Panc1 (cell line): ENCODE measurements at regions not wholly inside any gene's neighbourhood (a gene's known extent, or its start where the extent isn't known, plus 50 kb on each side); places are given as distances from the start of the nearest gene placed in this dataset.

Experiments used
- ATAC-seq: fragments of 200-7000 bp; cut with Tn5 transposase; 2 replicates; pipeline ENCODE4 v1.9.1; 2020; ENCODE audit warnings: mild to moderate bottlenecking, moderate library complexity
- BruUV-seq: library from RNA; stranded (reverse); fragments of 400-500 nt; replicated peaks from 2 replicates; lab custom pipeline; 2021; lab: Mats Ljungman, UMichigan
- CTCF ChIA-PET: fragments of 300-600 bp; sonication (Branson Sonifier 250); formaldehyde crosslinking; loops from one replicate; lab custom pipeline; 2022; ENCODE audit warnings: antibody characterized with exemption; lab: Charles Lee
- POLR2A ChIA-PET: fragments of 300-600 bp; sonication (Branson Sonifier 250); formaldehyde crosslinking; loops from one replicate; lab custom pipeline; 2022; ENCODE audit warnings: antibody characterized with exemption; lab: Charles Lee
- DNase-seq: peaks from one replicate; pipeline ENCODE4 v3.0.0-alpha.2; 2010; ENCODE audit warnings: low read depth, low spot score
- H3K27ac ChIP-seq: 2 replicates; pipeline ENCODE4 v1.5.1; 2011; ENCODE audit warnings: mild to moderate bottlenecking, low read length, inconsistent platforms
- H3K27me3 ChIP-seq: fragments of 200-500 bp; sonication (Bioruptor generic); 2 replicates; pipeline ENCODE4 v1.6.0; 2014; ENCODE audit warnings: low read length, inconsistent platforms; ENCODE audit not compliant: control insufficient read depth, insufficient read depth
- H3K36me3 ChIP-seq: fragments of 200-500 bp; sonication (Bioruptor generic); 2 replicates; pipeline ENCODE4 v1.5.1; 2014; ENCODE audit warnings: inconsistent platforms, mild to moderate bottlenecking, low read length, moderate library complexity; ENCODE audit not compliant: control insufficient read depth, insufficient read depth
- H3K4me1 ChIP-seq: 2 replicates; pipeline ENCODE4 v1.5.1; 2011; ENCODE audit warnings: inconsistent platforms, mild to moderate bottlenecking, low read length, moderate library complexity; ENCODE audit not compliant: control insufficient read depth, insufficient read depth
- H3K4me3 ChIP-seq, 2 experiments: 2 replicates each; pipeline ENCODE4 v1.5.1; 2011 to 2012; ENCODE audit warnings: low read depth in 2 of 2, low read length in 2 of 2, mild to moderate bottlenecking in 2 of 2, inconsistent platforms in 1 of 2, moderate library complexity in 1 of 2
- H3K9me3 ChIP-seq: fragments of 200-500 bp; sonication (Bioruptor generic); 2 replicates; pipeline ENCODE4 v1.5.1; 2014; ENCODE audit warnings: low read depth, mild to moderate bottlenecking, inconsistent platforms, low read length, moderate library complexity; ENCODE audit not compliant: control insufficient read depth, insufficient read depth
- POLR2AphosphoS5 ChIP-seq: IDR thresholded peaks from 2 replicates; pipeline ENCODE4 v1.6.1; 2012; ENCODE audit warnings: mild to moderate bottlenecking, low read depth, low read length, moderate library complexity
- SIN3A ChIP-seq: IDR thresholded peaks from 2 replicates; pipeline ENCODE4 v1.6.1; 2012; ENCODE audit warnings: low read depth, mild to moderate bottlenecking, low read length, moderate library complexity, borderline replicate concordance; ENCODE audit not compliant: insufficient read depth
- TCF7L2 ChIP-seq: IDR thresholded peaks from 2 replicates; pipeline ENCODE4 v1.6.1; 2011; ENCODE audit warnings: mild to moderate bottlenecking, low read depth, low read length, inconsistent platforms
- in situ Hi-C: cut with HindIII; loops from 2 replicates; pipeline ENCODE4 v1.10.0; 2016; ENCODE audit warnings: low sequenced_read_pairs, low pct_unique_long_range_greater_than_20kb
- intact Hi-C: fragments of 100-400 bp; cut with micrococcal nuclease; formaldehyde crosslinking; loops from one replicate; pipeline ENCODE4 v1.10.0; 2022; ENCODE audit not compliant: unreplicated experiment
- TF ChIP-seq, protein P1 (sequence below): fragments of 450-650 bp; IDR thresholded peaks from 2 replicates; pipeline ENCODE4 v1.5.1; 2017; ENCODE audit warnings: mild to moderate bottlenecking
- TF ChIP-seq, protein P2 (sequence below), 2 experiments: IDR thresholded peaks; 2 replicates each; pipeline ENCODE4 v1.6.1; 2011 to 2012; ENCODE audit warnings: low read depth in 2 of 2, control low read depth in 1 of 2, low read length in 1 of 2, mild to moderate bottlenecking in 1 of 2, moderate library complexity in 1 of 2; ENCODE audit not compliant: insufficient read depth in 1 of 2

DNA sequence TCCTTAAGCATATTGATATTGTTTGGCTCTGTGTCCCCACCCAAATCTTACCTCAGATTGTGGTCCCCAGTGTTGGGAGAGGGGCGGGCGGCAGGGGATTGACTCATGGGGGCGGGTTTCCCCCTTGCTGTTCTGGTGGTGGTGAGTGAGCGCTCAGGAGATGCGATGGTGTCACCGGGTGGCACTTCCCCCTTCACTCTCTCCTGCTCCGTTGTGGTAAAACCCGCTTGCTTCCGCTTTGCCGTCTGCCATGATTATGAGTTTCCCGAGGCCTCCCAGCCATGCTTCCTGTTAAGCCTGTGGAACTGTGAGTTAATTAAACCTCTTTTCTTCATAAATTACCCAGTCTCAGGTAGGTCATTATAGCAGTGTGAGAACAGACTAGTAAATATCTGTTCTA lies 229.1 kb downstream of the IRX2 start:
- no peak overlapping the region for H3K4me3 ChIP-seq
- intact Hi-C loops, result no loop called here
- peaks cover 2% of the 10 kb centered on the region; the same call in 1 of the 2 replicates for H3K27me3 ChIP-seq
- ChIA-PET POLR2A (no interaction called here), CTCF (no interaction called here)
- no peak overlapping the region for H3K27ac ChIP-seq
- H3K36me3 ChIP-seq, result no peaks in the 10 kb centered on the region
- ATAC-seq (no peak), DNase-seq (no peak)
- H3K9me3 ChIP-seq, result no peaks in the 10 kb centered on the region
- TF ChIP-seq SIN3A, result no peak
- TF ChIP-seq, protein P1, sequence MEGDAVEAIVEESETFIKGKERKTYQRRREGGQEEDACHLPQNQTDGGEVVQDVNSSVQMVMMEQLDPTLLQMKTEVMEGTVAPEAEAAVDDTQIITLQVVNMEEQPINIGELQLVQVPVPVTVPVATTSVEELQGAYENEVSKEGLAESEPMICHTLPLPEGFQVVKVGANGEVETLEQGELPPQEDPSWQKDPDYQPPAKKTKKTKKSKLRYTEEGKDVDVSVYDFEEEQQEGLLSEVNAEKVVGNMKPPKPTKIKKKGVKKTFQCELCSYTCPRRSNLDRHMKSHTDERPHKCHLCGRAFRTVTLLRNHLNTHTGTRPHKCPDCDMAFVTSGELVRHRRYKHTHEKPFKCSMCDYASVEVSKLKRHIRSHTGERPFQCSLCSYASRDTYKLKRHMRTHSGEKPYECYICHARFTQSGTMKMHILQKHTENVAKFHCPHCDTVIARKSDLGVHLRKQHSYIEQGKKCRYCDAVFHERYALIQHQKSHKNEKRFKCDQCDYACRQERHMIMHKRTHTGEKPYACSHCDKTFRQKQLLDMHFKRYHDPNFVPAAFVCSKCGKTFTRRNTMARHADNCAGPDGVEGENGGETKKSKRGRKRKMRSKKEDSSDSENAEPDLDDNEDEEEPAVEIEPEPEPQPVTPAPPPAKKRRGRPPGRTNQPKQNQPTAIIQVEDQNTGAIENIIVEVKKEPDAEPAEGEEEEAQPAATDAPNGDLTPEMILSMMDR, result no peak
- TF ChIP-seq, protein P2, sequence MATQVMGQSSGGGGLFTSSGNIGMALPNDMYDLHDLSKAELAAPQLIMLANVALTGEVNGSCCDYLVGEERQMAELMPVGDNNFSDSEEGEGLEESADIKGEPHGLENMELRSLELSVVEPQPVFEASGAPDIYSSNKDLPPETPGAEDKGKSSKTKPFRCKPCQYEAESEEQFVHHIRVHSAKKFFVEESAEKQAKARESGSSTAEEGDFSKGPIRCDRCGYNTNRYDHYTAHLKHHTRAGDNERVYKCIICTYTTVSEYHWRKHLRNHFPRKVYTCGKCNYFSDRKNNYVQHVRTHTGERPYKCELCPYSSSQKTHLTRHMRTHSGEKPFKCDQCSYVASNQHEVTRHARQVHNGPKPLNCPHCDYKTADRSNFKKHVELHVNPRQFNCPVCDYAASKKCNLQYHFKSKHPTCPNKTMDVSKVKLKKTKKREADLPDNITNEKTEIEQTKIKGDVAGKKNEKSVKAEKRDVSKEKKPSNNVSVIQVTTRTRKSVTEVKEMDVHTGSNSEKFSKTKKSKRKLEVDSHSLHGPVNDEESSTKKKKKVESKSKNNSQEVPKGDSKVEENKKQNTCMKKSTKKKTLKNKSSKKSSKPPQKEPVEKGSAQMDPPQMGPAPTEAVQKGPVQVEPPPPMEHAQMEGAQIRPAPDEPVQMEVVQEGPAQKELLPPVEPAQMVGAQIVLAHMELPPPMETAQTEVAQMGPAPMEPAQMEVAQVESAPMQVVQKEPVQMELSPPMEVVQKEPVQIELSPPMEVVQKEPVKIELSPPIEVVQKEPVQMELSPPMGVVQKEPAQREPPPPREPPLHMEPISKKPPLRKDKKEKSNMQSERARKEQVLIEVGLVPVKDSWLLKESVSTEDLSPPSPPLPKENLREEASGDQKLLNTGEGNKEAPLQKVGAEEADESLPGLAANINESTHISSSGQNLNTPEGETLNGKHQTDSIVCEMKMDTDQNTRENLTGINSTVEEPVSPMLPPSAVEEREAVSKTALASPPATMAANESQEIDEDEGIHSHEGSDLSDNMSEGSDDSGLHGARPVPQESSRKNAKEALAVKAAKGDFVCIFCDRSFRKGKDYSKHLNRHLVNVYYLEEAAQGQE (IDR thresholded peaks at IDR 0.05; ENCODE audit: insufficient read depth in 1 of 2, low read depth in 2 of 2, low read length in 1 of 2), result no peak
- TF ChIP-seq POLR2AphosphoS5, result no peak
- no peak for TF ChIP-seq TCF7L2
- H3K4me1 ChIP-seq, result no peaks in the 10 kb centered on the region
- BruUV-seq, result no TSS peak
- in situ Hi-C loops, result no loop called here

DNA sequence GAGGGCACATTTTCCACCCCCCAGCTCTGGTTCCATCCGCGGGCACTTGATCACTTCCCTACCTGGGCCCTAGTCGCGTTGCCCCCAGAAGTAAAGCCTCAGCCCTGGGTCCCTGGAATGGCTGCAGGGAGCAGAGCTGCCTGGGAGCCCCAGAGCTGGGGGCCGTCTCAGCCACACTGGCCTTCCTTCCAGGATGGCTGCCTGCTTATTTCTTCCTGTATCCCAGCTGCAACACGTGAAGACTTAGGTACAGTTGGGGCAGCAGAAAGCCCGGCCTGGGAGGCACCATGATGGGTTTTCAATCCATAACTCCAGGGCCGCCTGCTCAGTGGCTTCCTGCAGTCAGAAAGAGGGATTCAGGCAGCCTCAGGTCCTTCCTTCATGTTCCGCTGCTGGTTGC lies 232.3 kb downstream of the IRX2 start:
- Histone ChIP-seq H3K36me3 (no peaks in the 10 kb centered on the region), H3K4me3 (no peak overlapping the region), H3K9me3 (no peaks in the 10 kb centered on the region), H3K27me3 (peaks cover 2% of the 10 kb centered on the region; the same call in 1 of the 2 replicates), H3K27ac (no peak overlapping the region), H3K4me1 (no peaks in the 10 kb centered on the region)
- ATAC-seq, result no peak
- no peak for DNase-seq
- TF ChIP-seq, protein P1, result no peak
- TF ChIP-seq, protein P2 (IDR thresholded peaks at IDR 0.05; ENCODE audit: insufficient read depth in 1 of 2, low read depth in 2 of 2, low read length in 1 of 2), result no peak
- TF ChIP-seq SIN3A (no peak), POLR2AphosphoS5 (no peak), TCF7L2 (no peak)
- intact Hi-C loops, result no loop called here
- POLR2A ChIA-PET, result no interaction called here
- in situ Hi-C loops, result no loop called here
- no TSS peak for BruUV-seq
- CTCF ChIA-PET, result no interaction called here
